ENCODE measurements at regions not wholly inside any gene's neighbourhood (a gene's known extent, or its start where the extent isn't known, plus 50 kb on each side); places are given as distances from the start of the nearest gene placed in this dataset.

GRCh38 chr15:45866616-45867015 is 231.8 kb downstream of the SQOR start:
- Histone ChIP-seq H3K36me3 (no peaks in the 10 kb centered on the region), H3K9me3 (ENCODE audit: low read depth) (no peaks in the 10 kb centered on the region), H3K27me3 (no peaks in the 10 kb centered on the region), H3K27ac (no peak overlapping the region), H3K4me1 (ENCODE audit: low read depth) (no peaks in the 10 kb centered on the region), H3K4me3 (no peak overlapping the region)
- DNase-seq (ENCODE audit: low read depth in 1 of 2, low spot score in 1 of 2) = no peak
- no peak for TF ChIP-seq CTCF (IDR thresholded peaks at IDR 0.05; ENCODE audit: low read depth, low read length)

- H3K36me3 ChIP-seq = no peaks in the 10 kb centered on the region
- no peak overlapping the region for H3K27ac ChIP-seq
- no peaks in the 10 kb centered on the region for H3K27me3 ChIP-seq
- DNase-seq (ENCODE audit: low read depth in 1 of 2, low spot score in 1 of 2) = no peak
- no peak for TF ChIP-seq CTCF (IDR thresholded peaks at IDR 0.05; ENCODE audit: low read depth, low read length)
- no peak overlapping the region for H3K4me3 ChIP-seq
- no peaks in the 10 kb centered on the region for H3K4me1 ChIP-seq (ENCODE audit: low read depth)
- H3K9me3 ChIP-seq (ENCODE audit: low read depth) = no peaks in the 10 kb centered on the region
Observed at GRCh38 chr15:45867281-45867680, 232.5 kb downstream of the SQOR start.

- Histone ChIP-seq H3K4me3 (no peak overlapping the region), H3K27me3 (no peaks in the 10 kb centered on the region), H3K36me3 (no peaks in the 10 kb centered on the region), H3K9me3 (ENCODE audit: low read depth) (no peaks in the 10 kb centered on the region), H3K4me1 (ENCODE audit: low read depth) (no peaks in the 10 kb centered on the region), H3K27ac (no peak overlapping the region)
- TF ChIP-seq CTCF (IDR thresholded peaks at IDR 0.05; ENCODE audit: low read depth, low read length) = no peak
- DNase-seq (ENCODE audit: low read depth in 1 of 2, low spot score in 1 of 2) = no peak
Observed at GRCh38 chr15:45868109-45868691, 233.4 kb downstream of the SQOR start.

- Histone ChIP-seq H3K27me3 (no peaks in the 10 kb centered on the region), H3K4me1 (ENCODE audit: low read depth) (no peaks in the 10 kb centered on the region), H3K4me3 (no peak overlapping the region), H3K27ac (no peak overlapping the region), H3K9me3 (ENCODE audit: low read depth) (no peaks in the 10 kb centered on the region), H3K36me3 (no peaks in the 10 kb centered on the region)
- no peak for DNase-seq (ENCODE audit: low read depth in 1 of 2, low spot score in 1 of 2)
- no peak for TF ChIP-seq CTCF (IDR thresholded peaks at IDR 0.05; ENCODE audit: low read depth, low read length)
Observed at GRCh38 chr15:45869034-45869668, 234.3 kb downstream of the SQOR start.

GRCh38 chr15:45871121-45871855 is 236.5 kb downstream of the SQOR start:
- no peak overlapping the region for H3K27ac ChIP-seq

More at GRCh38 chr15:45871121-45871855, 236.5 kb downstream of the SQOR start:
- Histone ChIP-seq H3K4me3 (no peak overlapping the region), H3K36me3 (no peaks in the 10 kb centered on the region), H3K9me3 (ENCODE audit: low read depth) (no peaks in the 10 kb centered on the region), H3K27me3 (no peaks in the 10 kb centered on the region), H3K4me1 (ENCODE audit: low read depth) (no peaks in the 10 kb centered on the region)
- no peak for TF ChIP-seq CTCF (IDR thresholded peaks at IDR 0.05; ENCODE audit: low read depth, low read length)
- DNase-seq (ENCODE audit: low read depth in 1 of 2, low spot score in 1 of 2) = no peak
